K562 (cell line): ENCODE measurements at regions not wholly inside any gene's neighbourhood (a gene's known extent, or its start where the extent isn't known, plus 50 kb on each side); places are given as distances from the start of the nearest gene placed in this dataset.

Experiments used
- HNRNPL ChIP-seq: fragments of 200-400 bp; formaldehyde crosslinking; IDR thresholded peaks from 2 replicates; pipeline ENCODE4 v1.6.1; 2017; ENCODE audit warnings: low read depth, mild to moderate bottlenecking, low read length
- KLF1 ChIP-seq: fragments of 450-650 bp; IDR thresholded peaks from 2 replicates; pipeline ENCODE4 v1.6.1; 2016; ENCODE audit warnings: missing genetic modification characterization, missing compliant biosample characterization
- NR3C1 ChIP-seq: sonication (generic); formaldehyde crosslinking; IDR thresholded peaks from 2 replicates; pipeline ENCODE4 v1.8.1; 2022; ENCODE audit warnings: missing genetic modification reagents
- SIN3A ChIP-seq, 2 experiments: fragments of 150-350 bp in 1 of 2; IDR thresholded peaks; 2 replicates each; pipeline ENCODE4 v1.6.1; 2011 to 2016; ENCODE audit warnings: borderline replicate concordance in 2 of 2, low read depth in 2 of 2, low read length in 2 of 2, mild to moderate bottlenecking in 2 of 2, moderate library complexity in 2 of 2; ENCODE audit not compliant: control insufficient read depth in 1 of 2
- TAF1 ChIP-seq: IDR thresholded peaks from 2 replicates; pipeline ENCODE4 v1.6.1; 2011; ENCODE audit warnings: mild to moderate bottlenecking, low read length, moderate library complexity; ENCODE audit not compliant: insufficient read depth, control insufficient read depth, severe bottlenecking; ENCODE audit errors: extremely low read depth
- ZC3H11A ChIP-seq: IDR thresholded peaks from 2 replicates; pipeline ENCODE4 v1.6.1; 2012; ENCODE audit warnings: low read depth, low read length, improper control_type of control experiment
- ZNF584 ChIP-seq: fragments of 200-800 bp; sonication (Bioruptor generic); IDR thresholded peaks from 2 replicates; pipeline ENCODE4 v1.6.1; 2016; ENCODE audit warnings: low read depth, mild to moderate bottlenecking, missing genetic modification characterization, missing compliant biosample characterization
- TF ChIP-seq, protein P1 (sequence below): sonication (generic); formaldehyde crosslinking; IDR thresholded peaks from 2 replicates; pipeline ENCODE4 v1.4.0; 2020; ENCODE audit warnings: mild to moderate bottlenecking, missing genetic modification reagents
- TF ChIP-seq, protein P2 (sequence below): fragments of 250-450 bp; sonication (Bioruptor Pico); IDR thresholded peaks from 2 replicates; pipeline ENCODE4 v1.8.0; 2021; ENCODE audit warnings: mild to moderate bottlenecking, moderate library complexity
- TF ChIP-seq, protein P3 (sequence below), 3 experiments: IDR thresholded peaks in 2 of 3; conservative IDR thresholded peaks in 1 of 3; 2 replicates each; pipeline ENCODE4 v1.5.1; 2011 to 2012; ENCODE audit warnings: low read length in 3 of 3, mild to moderate bottlenecking in 3 of 3, control low read depth in 2 of 3, improper control_type of control experiment in 1 of 3, inconsistent platforms in 1 of 3, low read depth in 1 of 3, mixed read lengths in 1 of 3, moderate library complexity in 1 of 3; ENCODE audit not compliant: insufficient read depth in 2 of 3
- TF ChIP-seq, protein P4 (sequence below): fragments of 450-650 bp; IDR thresholded peaks from 2 replicates; pipeline ENCODE4 v1.7.0; 2016; ENCODE audit warnings: borderline replicate concordance

DNA sequence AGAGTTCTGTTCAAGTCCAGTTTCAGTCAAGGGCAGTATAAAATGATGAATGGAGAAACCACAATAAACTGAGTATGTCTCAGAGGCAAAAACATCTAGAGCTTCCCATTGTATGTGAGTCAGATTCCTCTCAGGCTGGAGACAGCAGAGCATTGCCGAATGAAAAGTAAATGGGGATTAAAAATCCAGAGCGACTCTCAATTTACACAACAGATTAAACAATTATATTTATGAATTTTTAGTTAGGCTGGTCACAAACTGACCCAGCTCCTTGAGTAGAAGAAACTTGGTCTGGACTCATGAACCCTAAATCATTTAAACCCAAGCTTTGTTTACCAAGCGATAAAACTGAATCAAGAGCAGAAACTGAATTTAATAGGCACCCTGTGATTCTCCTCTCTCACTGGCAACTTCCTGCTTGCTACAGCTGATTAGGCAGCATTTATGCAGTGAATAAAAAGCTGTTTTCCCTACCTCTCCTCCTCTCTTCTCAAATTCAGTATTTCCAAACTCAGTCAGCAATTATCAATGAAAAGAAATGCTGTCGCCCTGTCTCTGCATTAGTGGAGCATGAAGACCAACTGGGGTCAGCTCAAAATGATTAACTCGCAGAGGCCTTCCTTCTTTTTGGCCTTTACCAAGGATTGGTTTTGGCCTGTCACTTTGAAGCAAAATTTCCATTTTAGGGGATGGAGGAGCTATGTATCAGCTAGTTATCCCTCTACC lies 568.0 kb downstream of the PDHA2 start:
- TF ChIP-seq, protein P1, sequence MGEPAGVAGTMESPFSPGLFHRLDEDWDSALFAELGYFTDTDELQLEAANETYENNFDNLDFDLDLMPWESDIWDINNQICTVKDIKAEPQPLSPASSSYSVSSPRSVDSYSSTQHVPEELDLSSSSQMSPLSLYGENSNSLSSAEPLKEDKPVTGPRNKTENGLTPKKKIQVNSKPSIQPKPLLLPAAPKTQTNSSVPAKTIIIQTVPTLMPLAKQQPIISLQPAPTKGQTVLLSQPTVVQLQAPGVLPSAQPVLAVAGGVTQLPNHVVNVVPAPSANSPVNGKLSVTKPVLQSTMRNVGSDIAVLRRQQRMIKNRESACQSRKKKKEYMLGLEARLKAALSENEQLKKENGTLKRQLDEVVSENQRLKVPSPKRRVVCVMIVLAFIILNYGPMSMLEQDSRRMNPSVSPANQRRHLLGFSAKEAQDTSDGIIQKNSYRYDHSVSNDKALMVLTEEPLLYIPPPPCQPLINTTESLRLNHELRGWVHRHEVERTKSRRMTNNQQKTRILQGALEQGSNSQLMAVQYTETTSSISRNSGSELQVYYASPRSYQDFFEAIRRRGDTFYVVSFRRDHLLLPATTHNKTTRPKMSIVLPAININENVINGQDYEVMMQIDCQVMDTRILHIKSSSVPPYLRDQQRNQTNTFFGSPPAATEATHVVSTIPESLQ (CRISPR knock-in tag), result no peak
- no peak for TF ChIP-seq SIN3A (IDR thresholded peaks at IDR 0.05; ENCODE audit: borderline replicate concordance in 2 of 2, control insufficient read depth in 1 of 2, low read depth in 2 of 2, low read length in 2 of 2)
- no peak for TF ChIP-seq TAF1
- TF ChIP-seq, protein P2, sequence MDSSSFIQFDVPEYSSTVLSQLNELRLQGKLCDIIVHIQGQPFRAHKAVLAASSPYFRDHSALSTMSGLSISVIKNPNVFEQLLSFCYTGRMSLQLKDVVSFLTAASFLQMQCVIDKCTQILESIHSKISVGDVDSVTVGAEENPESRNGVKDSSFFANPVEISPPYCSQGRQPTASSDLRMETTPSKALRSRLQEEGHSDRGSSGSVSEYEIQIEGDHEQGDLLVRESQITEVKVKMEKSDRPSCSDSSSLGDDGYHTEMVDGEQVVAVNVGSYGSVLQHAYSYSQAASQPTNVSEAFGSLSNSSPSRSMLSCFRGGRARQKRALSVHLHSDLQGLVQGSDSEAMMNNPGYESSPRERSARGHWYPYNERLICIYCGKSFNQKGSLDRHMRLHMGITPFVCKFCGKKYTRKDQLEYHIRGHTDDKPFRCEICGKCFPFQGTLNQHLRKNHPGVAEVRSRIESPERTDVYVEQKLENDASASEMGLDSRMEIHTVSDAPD (CRISPR knock-in tag), result no peak
- TF ChIP-seq, protein P3, sequence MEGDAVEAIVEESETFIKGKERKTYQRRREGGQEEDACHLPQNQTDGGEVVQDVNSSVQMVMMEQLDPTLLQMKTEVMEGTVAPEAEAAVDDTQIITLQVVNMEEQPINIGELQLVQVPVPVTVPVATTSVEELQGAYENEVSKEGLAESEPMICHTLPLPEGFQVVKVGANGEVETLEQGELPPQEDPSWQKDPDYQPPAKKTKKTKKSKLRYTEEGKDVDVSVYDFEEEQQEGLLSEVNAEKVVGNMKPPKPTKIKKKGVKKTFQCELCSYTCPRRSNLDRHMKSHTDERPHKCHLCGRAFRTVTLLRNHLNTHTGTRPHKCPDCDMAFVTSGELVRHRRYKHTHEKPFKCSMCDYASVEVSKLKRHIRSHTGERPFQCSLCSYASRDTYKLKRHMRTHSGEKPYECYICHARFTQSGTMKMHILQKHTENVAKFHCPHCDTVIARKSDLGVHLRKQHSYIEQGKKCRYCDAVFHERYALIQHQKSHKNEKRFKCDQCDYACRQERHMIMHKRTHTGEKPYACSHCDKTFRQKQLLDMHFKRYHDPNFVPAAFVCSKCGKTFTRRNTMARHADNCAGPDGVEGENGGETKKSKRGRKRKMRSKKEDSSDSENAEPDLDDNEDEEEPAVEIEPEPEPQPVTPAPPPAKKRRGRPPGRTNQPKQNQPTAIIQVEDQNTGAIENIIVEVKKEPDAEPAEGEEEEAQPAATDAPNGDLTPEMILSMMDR (IDR thresholded peaks at IDR 0.05 in 2 of 3, conservative IDR thresholded peaks at IDR 0.05 in 1 of 3; ENCODE audit: insufficient read depth in 2 of 3, low read depth in 1 of 3, low read length in 3 of 3), result no peak
- no peak for TF ChIP-seq ZC3H11A
- TF ChIP-seq ZNF584, result no peak
- TF ChIP-seq NR3C1 (CRISPR knock-in tag), result no peak
- TF ChIP-seq, protein P4, sequence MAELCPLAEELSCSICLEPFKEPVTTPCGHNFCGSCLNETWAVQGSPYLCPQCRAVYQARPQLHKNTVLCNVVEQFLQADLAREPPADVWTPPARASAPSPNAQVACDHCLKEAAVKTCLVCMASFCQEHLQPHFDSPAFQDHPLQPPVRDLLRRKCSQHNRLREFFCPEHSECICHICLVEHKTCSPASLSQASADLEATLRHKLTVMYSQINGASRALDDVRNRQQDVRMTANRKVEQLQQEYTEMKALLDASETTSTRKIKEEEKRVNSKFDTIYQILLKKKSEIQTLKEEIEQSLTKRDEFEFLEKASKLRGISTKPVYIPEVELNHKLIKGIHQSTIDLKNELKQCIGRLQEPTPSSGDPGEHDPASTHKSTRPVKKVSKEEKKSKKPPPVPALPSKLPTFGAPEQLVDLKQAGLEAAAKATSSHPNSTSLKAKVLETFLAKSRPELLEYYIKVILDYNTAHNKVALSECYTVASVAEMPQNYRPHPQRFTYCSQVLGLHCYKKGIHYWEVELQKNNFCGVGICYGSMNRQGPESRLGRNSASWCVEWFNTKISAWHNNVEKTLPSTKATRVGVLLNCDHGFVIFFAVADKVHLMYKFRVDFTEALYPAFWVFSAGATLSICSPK, result no peak
- no peak for TF ChIP-seq KLF1 (tag)
- no peak for TF ChIP-seq HNRNPL
